Skin of body (tissue), 1 donor: ENCODE measurements at regions not wholly inside any gene's neighbourhood (a gene's known extent, or its start where the extent isn't known, plus 50 kb on each side); places are given as distances from the start of the nearest gene placed in this dataset.

Experiments used
- DNase-seq: peaks from one replicate; lab custom pipeline; 2025; lab: John Stamatoyannopoulos, UW

GRCh38 chr9:129285979-129286772 lies 108.1 kb upstream of the IER5L start:
- DNase-seq = no peak

- DNase-seq = no peak
Measured at GRCh38 chr9:129285382-129285781, 107.3 kb upstream of the IER5L start.

DNA sequence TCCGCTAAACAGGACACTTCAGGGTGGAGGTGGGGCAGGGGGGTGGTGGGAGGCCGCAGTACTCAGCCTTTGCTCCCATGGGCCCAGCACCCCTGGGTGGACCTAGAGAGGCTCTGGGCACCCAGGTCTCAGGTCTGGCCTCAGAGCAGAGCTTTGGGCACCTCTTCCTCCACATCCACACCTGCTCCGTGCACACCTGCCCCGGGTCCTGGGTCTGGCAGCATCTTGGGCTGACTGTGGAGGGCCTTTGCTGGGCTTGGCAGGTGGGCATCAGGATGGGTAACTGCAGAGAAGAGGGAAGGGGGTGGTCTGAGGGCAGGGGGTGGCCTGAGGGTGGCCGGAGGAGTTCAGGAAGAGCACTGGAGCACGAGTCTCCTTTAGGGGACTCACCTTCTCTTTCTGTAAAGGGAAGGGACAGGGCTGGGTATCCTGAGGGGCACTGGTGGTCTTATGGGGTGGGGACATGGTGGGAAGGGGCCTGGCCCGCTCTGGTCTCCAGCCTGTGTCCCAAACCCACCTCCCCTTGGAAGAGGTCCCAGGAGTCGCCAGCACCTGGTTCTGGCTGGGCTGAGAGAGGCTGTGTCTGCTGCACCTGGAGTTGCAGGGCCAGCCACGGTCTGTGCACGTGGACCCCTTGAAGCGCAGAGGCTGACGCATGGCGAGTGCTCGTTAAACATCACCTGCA lies 106.7 kb upstream of the IER5L start:
- DNase-seq = no peak

DNA sequence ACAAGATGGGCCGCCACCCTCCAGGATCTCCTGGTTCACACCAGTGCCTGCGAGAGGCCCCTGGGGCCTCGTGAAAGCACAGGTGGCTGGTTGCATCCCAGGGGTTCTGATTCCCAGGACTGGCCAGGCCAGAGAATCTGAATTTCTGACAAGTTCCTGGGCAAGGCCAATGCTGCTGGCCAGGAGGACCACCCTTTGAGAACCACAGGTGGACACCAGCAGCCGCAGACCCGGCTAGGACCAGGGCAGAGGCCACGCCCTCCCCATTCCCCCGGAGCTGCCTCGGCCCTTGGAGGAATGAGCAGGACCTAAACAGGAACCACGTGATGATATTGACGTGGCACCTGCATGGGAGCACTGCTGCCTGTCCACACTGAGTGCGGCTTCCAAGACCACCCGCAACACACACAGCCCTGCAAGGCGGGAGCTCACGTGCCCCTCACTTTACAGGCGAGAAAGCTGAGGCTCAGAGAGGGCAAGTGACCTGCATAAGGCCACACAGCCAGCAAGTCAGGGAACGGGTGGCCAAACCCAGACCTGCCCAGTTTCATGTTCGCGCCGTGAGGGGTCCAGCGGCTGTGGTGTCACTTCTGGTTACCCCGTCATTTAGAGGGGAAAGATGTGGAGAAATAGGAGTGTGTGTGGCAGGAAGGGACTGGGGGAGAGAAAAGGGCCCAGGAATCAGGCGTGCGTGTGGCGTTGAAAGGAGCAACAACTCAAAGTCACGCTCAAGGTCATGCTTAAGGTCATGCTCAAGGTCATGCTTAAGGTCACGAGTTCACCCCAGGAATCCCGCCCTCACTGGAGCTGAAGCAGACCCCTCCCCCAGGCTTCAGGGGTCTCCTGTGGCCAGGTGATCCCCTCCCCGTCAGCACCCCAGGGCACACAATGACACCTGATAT lies 105.9 kb upstream of the IER5L start:
- DNase-seq = no peak

- no peak for DNase-seq
Measured at GRCh38 chr9:129283291-129283691, 105.2 kb upstream of the IER5L start.

- no peak for DNase-seq
Measured at GRCh38 chr9:129282731-129283211, 104.7 kb upstream of the IER5L start.

- DNase-seq = no peak
Measured at GRCh38 chr9:129282272-129282671, 104.2 kb upstream of the IER5L start.

DNA sequence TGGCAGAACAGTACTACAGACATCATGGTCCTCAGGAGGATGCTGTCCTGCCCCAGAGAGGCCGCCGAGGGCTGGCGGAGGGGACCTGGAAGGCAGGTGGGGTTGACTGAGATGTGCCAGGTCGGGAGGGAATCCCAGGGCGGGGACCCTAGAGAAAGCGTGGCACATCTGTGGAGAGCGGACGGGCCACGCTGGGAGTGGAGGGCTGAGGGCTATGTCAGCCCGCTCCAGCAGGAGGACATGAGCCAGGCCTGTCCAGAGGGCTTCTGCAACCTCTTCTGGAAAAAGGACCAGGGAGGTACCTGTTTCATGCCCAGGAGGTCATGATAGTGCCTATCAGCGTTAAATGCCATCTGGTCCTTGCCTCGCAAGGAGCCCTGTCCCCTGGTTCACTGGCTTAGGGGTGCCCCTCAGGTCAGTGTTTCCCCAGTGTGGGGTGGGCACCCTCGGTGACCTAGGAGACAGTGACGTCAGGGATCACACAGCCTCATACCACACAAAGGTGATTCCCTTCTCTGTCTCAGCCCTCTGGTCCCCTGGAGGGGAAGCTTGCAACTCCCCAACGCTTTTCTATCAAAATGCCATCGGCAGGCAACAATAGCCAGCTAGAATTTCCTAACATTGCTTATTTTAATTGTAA lies 103.6 kb upstream of the IER5L start:
- no peak for DNase-seq

DNA sequence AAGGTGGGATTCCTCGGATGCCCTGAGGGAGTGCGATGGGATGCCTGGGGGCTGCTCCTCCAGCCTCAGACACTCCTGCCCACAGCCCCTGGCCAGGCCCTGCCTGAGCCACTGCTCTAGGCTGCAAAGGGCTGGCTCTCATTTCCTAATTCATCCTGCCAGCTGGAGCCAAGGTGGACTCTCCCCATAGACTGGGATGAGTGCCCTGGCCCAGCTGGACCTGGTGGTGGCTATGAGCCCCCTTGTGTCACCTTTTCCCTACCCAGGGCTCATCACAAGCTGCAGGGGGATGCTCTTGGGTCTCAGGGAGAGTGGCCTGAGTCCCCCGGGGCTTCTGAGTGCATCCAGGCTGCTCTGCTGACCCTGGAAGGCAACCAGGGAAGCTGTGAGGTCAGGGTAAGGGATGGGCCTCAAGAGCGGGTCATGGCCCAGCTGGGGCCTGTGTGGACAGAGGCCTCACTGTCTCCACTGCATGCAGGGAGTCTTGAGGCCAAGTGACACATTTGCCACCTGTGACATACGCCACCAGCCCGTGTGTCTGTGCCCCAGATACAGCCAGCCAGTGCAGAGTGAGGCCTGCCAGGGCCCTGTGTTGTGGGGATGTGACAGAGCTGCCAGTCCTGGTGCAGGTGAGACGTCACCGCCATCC lies 102.7 kb upstream of the IER5L start:
- DNase-seq = no peak

GRCh38 chr9:129280236-129280622 lies 102.2 kb upstream of the IER5L start:
- DNase-seq = no peak

- no peak for DNase-seq
Measured at GRCh38 chr9:129278391-129279237, 100.6 kb upstream of the IER5L start.

DNA sequence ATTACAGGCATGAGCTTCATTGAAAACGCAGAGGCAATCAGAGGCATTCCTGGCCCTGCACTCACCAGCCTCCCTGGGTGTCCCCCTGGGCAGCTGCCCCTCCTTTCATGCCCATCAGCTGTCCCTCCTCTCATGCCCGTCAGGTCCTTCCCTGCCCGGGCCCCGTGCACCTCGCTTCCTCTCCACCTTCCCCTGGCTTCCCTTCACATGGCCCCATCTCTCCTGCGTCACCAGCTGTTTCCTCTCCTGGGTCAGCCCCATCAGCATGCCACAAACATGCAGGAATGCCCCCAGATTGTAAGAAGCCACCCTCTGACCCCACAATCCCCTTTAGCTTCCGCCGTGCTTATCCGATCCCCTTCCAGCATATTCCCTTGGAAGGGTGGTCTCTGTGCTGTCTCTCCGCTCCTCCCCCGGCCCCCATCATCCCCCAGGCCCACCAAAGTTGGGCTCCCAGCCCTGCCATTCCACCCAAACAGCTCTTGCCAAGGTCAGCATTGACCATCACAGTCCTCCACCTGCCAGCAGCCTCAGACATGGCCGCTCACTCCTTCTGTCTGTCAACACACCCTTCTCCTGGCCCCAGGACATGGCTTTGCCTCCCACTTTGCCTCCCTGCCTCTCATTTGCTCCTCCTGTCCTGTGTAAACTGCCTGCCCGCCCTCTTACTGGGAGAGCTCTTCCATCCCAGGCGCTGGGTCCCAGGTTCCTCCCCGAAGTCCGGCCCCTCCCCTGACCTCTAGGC lies 98.6 kb upstream of the IER5L start:
- DNase-seq = no peak

GRCh38 chr9:129275626-129276247 lies 97.7 kb upstream of the IER5L start:
- no peak for DNase-seq

- DNase-seq = no peak
Measured at GRCh38 chr9:129273941-129274684, 96.1 kb upstream of the IER5L start.

GRCh38 chr9:129273136-129273895 lies 95.3 kb upstream of the IER5L start:
- no peak for DNase-seq

DNA sequence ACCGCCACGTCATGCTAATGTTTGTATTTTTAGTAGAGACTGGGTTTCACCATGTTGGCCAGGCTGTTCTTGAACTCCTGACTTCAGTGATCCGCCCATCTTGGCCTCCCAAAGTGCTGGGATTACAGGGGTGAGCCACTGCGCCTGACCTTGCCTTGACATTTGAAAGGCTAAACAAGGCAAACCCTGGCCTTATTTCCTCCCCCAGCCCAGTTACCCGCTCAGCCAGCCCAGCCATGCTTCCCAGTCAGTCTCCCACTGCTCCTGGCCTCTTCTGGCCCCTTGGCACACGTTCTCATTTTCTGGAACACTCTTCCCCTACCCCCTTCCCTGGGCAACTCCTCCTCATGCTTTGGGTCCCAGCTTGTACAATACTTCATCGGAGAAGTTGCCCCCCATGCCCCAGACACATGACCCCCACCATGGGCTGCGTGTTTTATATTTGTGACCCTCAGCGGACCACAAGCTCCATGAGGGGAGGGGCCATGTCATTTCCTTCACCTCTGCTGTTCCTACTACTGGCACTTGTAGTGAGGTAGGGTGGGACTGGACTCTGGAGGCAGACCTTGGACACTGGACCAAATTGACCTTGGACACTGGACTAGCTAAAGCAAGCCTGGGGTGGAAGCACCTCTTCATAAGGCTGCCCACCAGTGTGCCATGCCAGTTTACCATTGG lies 94.4 kb upstream of the IER5L start:
- DNase-seq = no peak
